Medulla oblongata (tissue), 1 donor: ENCODE measurements at regions not wholly inside any gene's neighbourhood (a gene's known extent, or its start where the extent isn't known, plus 50 kb on each side); places are given as distances from the start of the nearest gene placed in this dataset.
"Not testable (repeated sequence)": the region's sequence is repeated elsewhere in the genome, so short reads cannot be mapped to it uniquely, and the experiment has no call there.

Experiments used
- DNase-seq: peaks from one replicate; pipeline ENCODE4 v3.0.0-alpha.2; 2015; ENCODE audit errors: extremely low spot score

DNA sequence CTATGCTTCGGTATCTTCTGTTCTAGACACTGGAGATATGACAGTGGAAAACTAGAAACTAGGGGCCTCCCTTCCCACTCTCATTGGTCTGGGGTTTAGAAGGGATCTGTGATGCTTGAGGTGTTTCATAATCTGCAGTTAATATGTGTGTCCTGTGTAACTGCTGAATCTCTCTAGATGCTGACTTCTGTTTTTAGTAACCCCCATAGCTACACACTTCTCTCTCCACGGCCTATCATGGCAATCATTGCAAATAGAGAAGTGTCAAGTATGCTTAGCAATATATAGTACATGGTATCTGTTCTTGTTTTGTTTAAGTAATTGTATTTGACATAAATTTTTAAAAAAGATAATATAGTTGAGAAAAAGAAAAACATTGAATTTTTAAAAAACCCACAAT, 394.6 kb upstream of the MMS22L start:
- no peak for DNase-seq

GRCh38 chr6:97687916-97688315, 404.9 kb upstream of the MMS22L start:
- no peak for DNase-seq

DNA sequence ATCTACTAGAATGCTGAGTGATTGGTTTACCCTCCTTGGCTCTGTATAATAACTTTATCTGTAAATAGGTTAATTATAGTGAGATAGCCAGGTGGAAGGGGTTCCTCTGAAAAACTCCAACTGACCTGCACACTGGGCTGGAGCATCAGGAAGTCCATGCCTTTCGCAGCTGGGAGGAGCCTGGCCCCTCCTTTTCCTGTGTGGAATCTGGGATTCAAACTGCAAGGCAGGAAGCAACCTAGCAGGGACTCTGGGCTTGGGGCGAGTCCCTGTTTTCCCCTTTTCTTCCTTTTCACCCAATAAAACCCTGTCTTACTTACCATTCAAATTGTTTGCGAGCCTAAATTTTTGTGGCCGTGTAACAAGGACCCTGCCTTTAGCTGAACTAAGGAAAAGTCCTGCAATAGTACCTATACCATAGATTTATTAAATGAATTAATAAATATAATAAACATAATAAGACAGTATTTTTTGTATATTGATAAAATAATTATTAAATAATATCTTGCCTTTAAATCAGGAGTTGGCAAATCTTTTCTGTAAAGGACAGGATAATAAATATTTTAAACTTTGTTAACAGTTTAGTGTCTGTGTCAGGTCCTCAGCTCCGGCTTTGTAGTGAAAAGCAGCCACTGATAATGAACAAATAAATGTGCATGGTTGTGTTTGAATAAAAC, 406.2 kb upstream of the MMS22L start:
- DNase-seq = no peak

DNA sequence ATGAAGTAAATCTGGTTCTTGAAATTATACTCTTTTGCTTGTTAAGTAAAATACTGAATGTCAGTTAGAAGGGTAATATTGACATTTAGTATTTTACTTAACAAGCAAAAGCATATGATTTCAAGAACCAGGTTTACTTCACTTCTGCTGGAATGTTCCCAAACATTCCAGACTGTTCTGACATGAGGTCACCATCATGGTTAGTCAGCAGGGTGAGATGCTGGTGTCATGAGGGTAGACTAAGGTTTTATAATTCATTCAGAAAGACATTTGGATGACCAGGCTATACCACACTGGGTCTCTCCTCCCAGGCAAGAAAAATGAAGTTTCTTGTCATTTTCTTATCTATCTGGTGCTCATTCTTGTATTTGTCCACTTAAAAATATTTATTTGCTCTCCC, 414.4 kb upstream of the MMS22L start:
- no peak for DNase-seq

GRCh38 chr6:97701801-97702200, 418.8 kb upstream of the MMS22L start:
- DNase-seq = no peak

DNA sequence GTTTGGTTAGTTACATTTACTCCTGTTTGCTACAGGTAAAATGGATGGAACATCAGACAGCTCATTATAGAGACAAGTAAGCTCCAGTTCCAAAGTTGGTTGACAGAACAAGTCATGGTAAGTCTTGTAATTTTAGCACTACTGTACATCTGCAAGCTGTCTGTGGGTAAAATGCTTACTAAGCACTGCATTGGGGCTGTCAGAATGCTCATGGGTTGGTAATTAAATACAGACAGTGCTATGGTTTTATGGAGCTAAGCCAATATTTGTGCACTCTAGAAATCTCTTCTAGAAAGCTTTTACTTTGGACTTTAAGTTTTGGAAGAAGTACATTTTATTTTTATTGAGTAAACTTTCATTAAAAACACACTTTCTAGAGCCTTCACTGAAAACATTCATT, 419.2 kb upstream of the MMS22L start:
- DNase-seq = no peak

- no peak for DNase-seq
Observed at GRCh38 chr6:97703661-97704060, 420.6 kb upstream of the MMS22L start.

- DNase-seq = peak; percentile 53
Observed at GRCh38 chr6:97705568-97705967, 422.6 kb upstream of the MMS22L start.

GRCh38 chr6:97712751-97713150, 429.7 kb upstream of the MMS22L start:
- no peak for DNase-seq

DNA sequence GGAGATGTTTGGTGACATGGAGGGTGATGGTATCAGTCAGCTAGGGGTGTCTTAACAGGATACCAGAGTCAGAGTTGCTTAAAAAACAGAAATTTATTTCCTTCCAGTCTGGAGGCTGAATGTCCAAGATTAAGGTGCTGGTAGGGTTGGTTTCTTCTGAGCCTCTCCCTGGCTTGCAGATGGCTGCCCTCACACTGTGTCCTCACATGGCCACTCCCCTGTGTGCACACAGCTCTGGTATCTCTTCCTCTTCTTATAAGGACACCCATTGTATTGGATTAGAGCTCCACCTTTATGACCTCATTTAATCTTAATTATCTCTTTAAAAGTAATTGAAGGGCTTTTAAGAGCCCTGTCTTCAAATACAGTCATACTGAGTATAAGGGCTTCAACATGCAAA, 431.8 kb upstream of the MMS22L start:
- no peak for DNase-seq

DNA sequence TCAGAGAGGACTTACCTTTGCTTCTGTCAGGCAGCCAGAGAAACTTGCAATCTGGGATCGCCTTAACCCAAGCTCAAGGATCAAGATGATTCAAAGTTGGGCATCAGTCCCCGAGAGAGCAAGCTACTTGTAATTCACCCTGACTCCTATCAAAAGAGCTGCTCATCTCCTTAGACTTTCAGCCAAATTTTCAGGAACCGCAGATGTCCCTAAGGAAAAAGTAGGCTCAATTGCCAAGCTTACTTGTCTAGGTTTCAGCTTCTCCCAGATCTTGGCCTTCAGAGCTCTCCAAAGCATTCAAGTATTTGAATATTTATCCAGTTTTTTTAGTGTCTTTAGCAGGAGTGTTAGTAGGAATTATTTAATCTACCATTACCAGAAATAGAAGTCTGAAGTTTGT, 434.1 kb upstream of the MMS22L start:
- DNase-seq = no peak

DNA sequence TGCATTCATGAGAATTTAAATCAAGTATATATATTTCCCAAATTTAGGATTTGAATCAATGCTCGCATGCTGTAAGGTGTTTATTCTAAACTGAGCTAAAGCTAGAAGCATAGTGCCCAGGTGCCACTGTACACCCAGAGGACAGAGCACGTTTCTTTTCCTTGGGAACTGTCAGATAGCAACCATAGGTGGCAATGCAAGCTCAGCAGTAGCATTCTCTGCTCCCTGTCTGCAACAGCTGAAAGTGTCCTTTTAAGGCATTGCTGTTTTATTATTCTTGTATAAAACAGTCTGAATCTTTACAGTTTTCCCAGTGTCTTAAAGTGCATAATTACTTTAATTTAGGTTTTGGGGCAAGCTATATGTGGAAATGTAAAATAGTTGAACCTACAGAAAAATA, 443.4 kb upstream of the MMS22L start:
- no peak for DNase-seq

DNA sequence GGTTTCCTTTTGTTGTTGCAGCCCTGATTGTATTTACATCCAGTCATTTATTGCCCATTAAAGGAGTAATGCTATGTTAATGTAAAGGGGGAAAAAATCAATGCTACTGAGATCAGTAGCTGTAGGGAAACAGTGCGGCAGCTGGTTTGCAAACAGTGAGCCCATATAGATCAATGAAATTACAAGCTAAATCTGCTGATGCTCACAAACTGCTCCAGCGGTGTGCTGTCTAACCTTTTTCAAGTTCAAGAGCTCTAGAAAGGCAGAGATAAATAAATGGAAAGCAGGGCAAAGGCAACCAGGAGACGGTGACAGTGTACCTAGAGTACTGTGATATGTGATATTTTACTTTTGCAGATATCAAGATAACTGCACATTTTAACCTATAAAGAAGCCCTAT, 449.0 kb upstream of the MMS22L start:
- no peak for DNase-seq

GRCh38 chr6:97757575-97757974, 474.6 kb upstream of the MMS22L start:
- DNase-seq = no peak

DNA sequence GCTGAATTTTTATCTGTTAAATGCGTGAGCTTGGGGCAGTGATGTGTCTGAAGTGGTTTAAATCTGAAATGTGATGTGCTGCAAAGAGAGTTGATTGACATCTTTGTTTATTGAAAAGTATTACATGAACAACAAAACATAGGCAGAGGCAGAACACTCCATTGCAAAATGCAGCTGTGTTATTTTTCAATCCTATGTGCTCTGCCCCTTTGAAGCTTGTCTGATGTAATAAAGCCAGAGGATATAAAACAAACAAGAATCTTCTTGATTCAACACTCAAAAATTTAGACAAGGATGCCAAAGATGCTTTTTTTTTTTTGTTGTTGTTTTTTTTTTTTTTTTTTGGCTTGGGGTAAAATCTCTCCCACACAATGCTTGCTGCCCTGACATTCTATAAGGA, 482.4 kb upstream of the MMS22L start:
- no peak for DNase-seq

GRCh38 chr6:97771372-97771771, 488.4 kb upstream of the MMS22L start:
- no peak for DNase-seq

- no peak for DNase-seq
Observed at GRCh38 chr6:97775012-97775411, 492.0 kb upstream of the MMS22L start.

DNA sequence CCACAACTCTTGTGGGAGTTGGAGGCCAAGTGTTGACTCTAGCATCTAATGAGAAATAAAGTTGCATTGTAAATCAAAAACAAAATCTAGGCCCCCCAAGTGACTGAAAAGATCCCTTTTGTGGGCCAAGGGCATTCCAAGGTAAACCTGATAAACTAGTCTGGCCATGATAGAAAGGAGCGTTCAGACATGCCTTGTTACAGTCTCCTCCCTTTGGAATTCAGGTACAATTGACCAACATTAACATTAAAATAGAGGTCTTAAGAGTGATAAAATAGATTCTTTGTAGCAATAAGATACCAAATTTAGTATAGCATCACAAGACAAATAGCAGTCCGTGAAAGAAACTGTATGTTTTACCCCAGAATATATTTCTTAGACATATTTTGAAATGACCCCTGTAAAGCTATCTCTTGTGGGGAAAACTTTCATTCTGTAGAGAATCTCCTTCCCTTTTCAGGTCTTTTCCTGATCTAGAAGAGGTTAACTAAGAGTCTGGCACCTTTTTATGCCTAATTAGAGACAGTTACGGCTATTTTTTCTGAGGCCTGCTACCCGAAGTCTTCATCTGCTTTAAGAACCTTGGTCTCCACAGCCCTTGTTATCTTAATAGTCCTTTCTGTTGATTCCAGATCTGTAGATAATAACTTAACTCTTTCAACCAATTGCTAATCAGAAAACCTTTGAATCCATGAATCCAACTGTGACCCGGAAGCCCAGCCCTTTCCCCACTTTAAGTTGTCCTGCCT, 495.4 kb upstream of the MMS22L start:
- no peak for DNase-seq

DNA sequence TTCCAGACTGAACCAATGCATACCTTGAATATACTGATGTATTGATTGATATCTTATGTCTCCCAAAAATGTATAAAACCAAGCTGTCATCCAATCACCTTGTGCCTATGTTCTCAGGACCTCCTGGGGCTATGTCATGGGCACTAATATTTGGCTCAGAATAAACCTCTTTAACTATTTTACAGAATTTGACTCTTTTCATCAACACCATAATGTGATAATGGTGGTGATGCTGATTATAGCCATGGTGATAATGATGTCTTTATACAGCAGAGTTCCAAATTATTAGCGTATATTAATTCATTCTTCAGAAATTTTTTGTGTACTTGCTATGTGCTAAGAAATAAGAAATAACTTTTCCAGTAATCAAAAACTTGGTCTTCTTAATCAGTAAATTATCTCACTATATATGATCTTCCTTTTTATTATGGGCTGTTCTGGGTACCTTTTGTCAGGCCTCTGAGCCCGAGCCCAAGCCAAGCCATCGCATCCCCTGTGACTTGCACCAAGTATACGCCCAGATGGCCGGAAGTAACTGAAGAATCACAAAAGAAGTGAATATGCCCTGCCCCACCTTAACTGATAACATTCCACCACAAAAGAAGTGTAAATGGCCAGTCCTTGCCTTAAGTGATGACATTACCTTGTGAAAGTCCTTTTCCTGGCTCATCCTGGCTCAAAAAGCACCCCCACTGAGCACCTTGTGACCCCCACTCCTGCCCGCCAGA, 496.2 kb upstream of the MMS22L start:
- not testable (repeated sequence) for DNase-seq

- DNase-seq = no peak
Observed at GRCh38 chr6:97790926-97791590, 508.0 kb upstream of the MMS22L start.

- DNase-seq = no peak
Observed at GRCh38 chr6:97805596-97805995, 522.6 kb upstream of the MMS22L start.

DNA sequence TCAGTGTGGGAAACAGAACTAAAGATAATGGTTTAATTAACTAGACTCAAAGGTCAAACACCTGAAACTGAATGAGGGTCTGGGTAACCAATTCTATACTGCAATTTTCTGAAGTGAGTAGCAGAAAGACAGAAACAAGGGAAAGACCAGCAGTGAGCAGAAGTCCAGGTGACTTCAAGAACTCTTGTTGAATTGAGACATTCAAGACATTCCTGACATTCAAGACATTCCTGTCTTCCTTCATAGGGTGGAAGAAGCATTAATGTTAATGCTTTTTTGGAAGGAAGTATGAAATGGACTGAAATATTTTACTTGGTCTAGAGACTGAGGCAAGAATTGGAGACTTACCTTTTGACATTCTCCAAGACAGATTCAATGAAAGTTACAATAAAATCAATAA, 529.9 kb upstream of the MMS22L start:
- DNase-seq = no peak
